NCI-H345 treated with DMSO at 0.1 percent for 48 hours (cell line): ENCODE measurements at regions not wholly inside any gene's neighbourhood (a gene's known extent, or its start where the extent isn't known, plus 50 kb on each side); places are given as distances from the start of the nearest gene placed in this dataset.

ENCODE experiments used
- DNase-seq: peaks from one replicate; lab custom pipeline; 2025; ENCODE audit not compliant: unreplicated experiment; lab: John Stamatoyannopoulos, UW

DNA sequence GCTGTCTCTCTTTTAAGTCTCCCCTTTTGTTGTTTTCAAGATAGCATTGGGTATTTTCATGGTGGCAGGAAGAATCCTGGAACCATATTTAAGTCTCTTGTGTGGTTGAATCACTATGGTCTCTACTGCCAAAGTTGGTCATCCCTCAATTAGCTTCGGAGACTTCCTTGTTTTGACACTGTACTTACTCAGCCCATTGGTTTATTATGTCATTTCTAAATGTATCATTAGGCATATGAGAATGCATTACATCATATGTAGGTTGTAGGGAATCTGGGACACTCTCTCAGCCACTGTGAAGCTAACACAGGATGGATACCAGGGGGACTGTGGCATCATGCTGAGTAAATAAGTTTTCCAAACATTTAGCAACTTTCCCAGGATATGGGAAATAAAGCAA, 211.8 kb downstream of the DTHD1 start:
- no peak for DNase-seq

DNA sequence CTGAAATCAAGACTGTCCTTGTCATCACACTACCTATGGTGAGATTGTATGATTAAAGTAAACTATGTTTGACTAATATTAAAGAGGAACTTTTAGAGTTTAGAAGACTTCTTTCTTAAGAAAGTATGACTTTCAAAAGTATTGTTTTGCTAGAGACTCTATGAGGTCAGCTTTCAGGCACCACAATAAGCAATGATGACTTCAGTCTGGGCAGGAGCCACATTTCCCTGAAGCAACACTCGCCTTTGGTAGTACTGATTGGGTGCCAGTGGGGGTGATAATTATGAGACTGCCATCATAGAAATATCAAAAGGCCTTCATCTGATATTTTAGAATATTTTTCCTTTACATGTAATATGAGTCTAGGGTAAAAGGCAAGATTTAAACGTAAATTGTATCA, 212.6 kb downstream of the DTHD1 start:
- no peak for DNase-seq

GRCh38 chr4:36494747-36495146, 213.3 kb downstream of the DTHD1 start:
- DNase-seq, result no peak

- no peak for DNase-seq
These were observed 220.9 kb downstream of the DTHD1 start for GRCh38 chr4:36502350-36502749.

DNA sequence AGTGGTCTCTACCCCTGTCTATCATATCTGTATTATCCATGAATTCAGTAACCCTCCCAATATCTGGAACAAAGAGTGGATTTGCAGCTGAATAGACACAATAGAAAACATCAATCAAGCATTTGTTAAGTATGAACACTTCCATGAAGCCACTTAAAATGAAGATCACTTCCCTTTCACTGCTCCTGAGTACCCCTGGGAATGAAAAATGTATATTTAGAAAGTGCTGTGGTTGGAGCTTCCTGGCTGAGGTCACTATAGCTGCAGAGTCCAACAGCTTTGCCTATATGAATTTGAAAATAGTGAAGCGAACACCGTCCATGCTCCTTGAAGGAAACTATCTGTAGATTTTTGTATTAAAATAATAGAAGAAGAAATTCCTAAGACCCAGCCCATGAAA, 227.0 kb downstream of the DTHD1 start:
- no peak for DNase-seq

DNA sequence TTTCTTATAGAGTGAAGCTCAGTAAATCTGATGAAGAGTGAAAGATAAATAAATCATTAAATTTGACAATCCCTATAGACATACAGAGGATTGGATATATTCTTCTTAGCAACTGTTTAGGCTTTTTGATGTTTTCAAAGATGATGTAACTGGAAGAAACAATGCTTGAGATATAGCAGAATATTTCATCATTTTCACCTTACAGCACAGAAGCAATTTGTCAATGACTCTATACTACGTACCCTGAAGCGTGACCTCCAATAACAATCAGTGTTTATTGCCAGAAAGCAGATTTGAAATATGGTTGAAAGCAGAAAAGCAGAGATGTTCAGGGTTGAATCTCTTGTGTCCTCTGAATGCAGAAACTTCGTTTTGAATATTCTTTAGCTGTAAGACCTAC, 228.4 kb downstream of the DTHD1 start:
- no peak for DNase-seq

GRCh38 chr4:36511785-36512184, 230.4 kb downstream of the DTHD1 start:
- no peak for DNase-seq

DNA sequence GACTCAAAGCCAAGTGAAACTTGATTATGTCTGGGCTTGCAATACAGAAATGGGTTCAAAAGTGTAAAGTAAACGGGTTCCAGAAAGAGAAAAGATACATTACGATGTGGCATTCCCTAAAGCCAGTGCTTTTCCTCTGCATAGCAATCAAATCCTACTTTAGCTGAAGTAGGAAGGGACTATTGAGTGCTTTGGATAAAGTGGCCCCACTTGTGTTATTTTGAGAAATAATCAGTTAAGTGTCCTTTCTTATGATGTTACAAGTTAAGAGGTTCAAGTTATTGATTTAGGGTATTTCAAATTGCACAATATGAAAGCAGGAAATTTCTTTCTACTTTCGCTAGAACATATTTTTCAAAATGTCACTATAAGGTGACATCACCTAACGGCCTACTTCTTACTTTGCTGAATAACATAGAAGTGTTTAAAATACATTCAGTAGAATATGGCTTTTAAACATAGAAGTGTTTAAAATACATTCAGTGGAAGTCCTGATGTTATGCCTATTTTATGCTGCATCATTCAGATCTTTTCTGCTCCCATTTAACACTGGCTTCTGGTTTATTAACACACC, 235.2 kb downstream of the DTHD1 start:
- no peak for DNase-seq

DNA sequence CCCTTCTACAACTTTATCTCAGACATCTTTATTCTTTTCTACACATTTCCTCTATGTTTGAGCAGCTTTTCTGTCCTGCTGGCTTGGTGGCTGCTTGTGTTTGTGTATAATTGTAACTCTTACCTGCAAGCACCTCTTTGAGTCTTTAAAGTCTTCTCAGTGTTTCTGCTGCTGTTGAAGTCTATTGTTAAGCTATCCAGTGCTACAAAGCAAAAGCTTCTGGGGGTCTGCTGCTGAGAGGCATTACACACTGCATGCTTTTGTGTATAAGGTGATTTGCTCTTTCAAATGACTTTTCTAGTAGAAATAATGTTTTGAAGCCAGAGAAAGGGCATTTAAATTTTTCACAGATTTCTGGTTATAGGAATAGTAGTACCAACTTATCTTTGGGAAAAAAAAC, 241.8 kb downstream of the DTHD1 start:
- no peak for DNase-seq

DNA sequence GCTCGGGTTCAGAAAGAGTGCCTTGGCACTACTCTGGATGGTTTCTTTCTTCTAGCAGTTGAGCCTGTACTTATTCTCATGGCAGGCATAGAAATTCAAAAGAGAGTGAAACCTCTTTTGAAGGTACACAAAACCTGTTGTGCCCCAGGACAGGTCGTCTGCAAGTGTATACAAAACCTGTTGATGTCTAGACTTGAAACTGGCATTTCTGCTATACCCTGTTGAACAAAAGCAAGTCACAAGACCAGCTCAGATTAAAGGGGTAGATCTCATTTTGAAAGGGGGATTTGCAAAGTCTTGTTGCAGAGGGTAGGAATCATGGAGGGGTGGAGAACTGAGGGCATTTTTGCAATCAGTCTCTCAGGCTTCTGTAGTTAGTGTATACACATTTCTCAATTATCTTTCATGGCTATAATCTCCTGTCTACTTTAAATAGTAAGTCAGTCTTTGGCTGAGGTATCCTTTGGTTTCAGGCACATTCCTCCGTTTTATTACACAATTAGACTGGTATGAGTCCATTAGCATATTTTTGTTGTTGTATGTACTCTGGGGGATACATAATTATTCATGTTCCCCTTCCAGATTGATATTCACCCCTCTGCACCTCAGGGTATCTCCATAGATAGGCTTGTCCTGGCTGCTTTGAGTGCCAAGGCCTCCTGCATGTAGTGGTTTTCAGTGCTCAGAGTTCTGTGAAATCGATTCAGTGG, 251.4 kb downstream of the DTHD1 start:
- DNase-seq, result no peak

- no peak for DNase-seq
These were observed 252.5 kb downstream of the DTHD1 start for GRCh38 chr4:36533944-36534343.

DNA sequence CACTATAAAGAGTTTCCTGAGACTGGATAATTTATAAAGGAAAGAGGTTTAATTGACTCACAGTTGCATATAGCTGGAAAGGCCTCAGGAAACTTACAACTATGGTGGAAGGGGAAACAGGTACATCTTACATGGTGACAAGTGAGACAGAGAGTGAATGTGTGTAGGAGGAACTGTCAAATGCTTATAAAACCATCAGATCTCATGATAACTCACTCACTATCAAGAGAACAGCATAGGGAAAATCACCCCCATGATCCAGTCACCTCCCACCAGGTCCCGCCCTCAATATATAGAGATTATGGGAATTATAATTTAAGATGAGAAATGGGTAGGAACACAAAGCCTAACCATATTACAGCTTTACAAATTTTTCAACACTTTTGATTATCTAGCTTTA, 266.0 kb downstream of the DTHD1 start:
- DNase-seq, result no peak

GRCh38 chr4:36549252-36549651, 267.8 kb downstream of the DTHD1 start:
- DNase-seq, result no peak

GRCh38 chr4:36549992-36550391, 268.6 kb downstream of the DTHD1 start:
- no peak for DNase-seq

DNA sequence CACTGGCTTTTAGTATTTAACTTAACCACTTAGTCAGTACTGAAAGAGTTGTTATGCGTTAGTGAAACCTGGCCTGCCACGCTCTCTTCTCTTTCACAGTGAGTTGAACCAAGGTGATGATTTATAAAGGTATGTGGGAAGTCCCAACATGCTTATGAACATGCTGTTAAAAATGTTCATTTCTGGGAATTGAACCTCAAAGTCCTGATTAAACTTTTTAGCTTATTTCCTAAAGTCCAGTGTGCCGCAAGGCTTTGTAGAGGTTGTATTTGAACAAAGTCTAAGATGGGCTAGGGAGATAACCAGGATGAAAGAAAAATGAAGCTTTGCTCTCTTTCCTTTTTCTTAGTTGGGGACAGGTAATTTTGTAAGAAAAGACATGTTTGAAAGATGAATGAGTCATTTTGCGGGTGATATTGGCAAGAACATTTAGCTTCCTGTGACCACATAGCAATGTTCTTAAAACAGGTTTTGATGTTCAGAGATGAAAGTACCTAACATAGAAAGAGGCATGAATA, 270.3 kb downstream of the DTHD1 start:
- DNase-seq, result no peak

DNA sequence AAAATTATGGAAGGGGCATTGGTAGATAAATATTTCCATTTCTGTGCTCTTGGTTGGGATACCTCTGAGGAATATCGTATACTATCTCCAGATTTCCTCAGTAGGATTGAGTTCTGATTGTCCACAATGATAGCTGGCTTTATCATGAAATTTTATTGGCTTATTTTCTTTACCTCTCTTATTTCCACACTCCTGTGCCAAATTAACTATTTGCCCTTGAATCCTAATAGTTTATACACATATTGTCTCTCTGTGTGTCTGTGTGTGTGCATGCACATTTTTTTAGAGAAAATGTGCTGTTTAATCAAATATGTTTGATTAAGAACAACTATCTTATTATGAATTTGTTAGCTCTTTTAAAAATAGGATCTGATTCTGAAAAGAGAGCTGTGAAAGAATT, 271.6 kb downstream of the DTHD1 start:
- no peak for DNase-seq

DNA sequence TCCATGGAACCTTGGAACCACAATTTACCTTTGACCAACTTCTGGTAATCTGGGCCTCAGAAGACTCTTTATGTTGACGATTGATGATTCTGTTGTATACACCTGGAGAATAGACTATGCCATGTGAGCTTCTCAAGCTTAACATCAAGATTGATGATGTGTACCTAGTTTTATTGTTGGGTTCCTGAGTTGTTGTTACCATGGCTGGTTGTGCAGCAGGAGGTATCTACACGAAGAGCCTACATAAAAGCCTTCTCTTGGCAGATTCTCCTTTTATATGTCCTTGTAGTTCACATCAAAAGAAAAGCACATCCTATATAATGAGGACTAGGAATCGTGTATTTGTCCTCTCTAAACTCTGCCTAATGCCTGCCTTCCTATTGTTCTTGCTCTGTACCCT, 272.0 kb downstream of the DTHD1 start:
- no peak for DNase-seq

- DNase-seq, result no peak
These were observed 275.6 kb downstream of the DTHD1 start for GRCh38 chr4:36556984-36557383.

- no peak for DNase-seq
These were observed 287.2 kb downstream of the DTHD1 start for GRCh38 chr4:36568575-36568974.

DNA sequence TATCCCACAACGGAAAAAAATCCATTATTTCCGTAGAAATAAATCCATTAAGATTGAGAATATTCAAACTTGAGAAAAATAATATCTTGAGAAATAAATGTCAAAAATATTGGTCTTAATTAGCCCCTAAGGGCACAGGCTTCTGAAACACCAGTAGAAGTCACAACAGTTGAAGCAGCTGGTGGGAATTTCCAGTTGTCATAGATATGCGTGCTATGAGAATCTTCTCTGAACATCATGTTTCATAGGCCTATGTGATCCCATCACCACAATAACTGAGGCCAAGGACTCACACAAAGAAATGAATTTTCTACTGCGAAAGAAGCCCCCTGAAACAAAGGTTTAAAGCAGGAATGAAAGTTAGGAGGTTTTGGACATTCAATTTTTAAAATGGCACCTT, 292.0 kb downstream of the DTHD1 start:
- no peak for DNase-seq

DNA sequence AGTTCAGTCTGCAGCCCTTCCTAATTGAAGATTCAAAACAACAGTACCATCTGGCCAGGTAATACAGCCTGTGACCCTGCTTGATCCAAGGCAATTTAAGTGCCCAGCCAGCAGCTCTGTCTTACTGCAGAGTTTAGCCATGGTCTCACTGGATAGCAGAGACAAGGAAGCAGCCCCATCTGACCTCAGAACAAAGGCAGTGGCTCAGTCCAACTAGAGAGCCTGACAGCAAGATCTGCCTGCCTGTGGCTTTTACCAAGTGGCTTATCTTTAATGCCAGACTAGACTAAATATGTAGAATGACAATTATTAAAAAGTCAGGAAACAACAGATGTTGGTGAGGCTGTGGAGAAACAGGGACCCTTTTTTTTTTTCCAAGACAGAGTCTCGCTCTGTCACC, 293.4 kb downstream of the DTHD1 start:
- DNase-seq, result no peak

DNA sequence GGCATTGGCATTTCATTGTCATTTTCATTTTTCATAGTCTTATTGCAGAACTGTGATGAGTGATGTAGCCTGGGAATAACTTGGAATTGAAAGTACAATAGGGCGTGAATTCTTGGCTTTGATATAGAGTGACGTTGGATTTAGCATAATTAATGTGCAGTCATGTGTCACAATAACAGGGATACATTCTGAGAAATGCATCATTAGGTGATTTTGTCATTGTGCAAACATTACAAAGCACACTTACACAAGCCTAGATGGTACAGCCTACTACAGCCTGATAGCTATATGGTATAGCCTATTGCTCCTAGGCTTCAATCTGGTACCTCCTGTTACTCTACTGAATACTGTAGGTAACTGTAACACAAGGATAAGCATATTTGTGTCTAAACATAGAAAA, 300.8 kb downstream of the DTHD1 start:
- DNase-seq, result no peak

GRCh38 chr4:36587909-36588472, 306.6 kb downstream of the DTHD1 start:
- no peak for DNase-seq
